IMR-90 (cell line): ENCODE measurements at regions not wholly inside any gene's neighbourhood (a gene's known extent, or its start where the extent isn't known, plus 50 kb on each side); places are given as distances from the start of the nearest gene placed in this dataset.
A peak's percentile ranks its signal among the peaks of the same experiment; 100 is the strongest.

Source experiments
- ATAC-seq: fragments of 200-7000 bp; cut with Tn5 transposase; 2 replicates; pipeline ENCODE4 v1.9.1; 2020; ENCODE audit warnings: low read depth, mild to moderate bottlenecking, moderate library complexity
- BruUV-seq: library from RNA; stranded (reverse); fragments of 400-500 nt; replicated peaks from 2 replicates; lab custom pipeline; 2021; lab: Mats Ljungman, UMichigan
- CTCF ChIA-PET: fragments of 300-600 bp; formaldehyde crosslinking; extraction: SDS; loops from one replicate; lab custom pipeline; 2021; ENCODE audit warnings: antibody characterized with exemption; lab: Yijun Ruan, JAX
- POLR2A ChIA-PET: fragments of 300-600 bp; sonication (Branson Sonifier 250); formaldehyde crosslinking; loops from one replicate; lab custom pipeline; 2022; ENCODE audit warnings: antibody characterized with exemption; ENCODE audit not compliant: unreplicated experiment; lab: Charles Lee
- DNase-seq: peaks from one replicate; pipeline ENCODE4 v3.0.0; 2013
- H2AFZ ChIP-seq: replicated peaks from 2 replicates; pipeline ENCODE3; 2013; ENCODE audit warnings: low read length, mild to moderate bottlenecking; ENCODE audit not compliant: poor library complexity
- H2AK5ac ChIP-seq: 2 replicates; pipeline ENCODE4 v1.6.1; 2013; ENCODE audit warnings: low read depth, low read length, inconsistent platforms
- H2AK9ac ChIP-seq: replicated peaks from 2 replicates; pipeline ENCODE3; 2013; ENCODE audit warnings: mild to moderate bottlenecking, low read depth, low read length, moderate library complexity; ENCODE audit not compliant: poor library complexity
- H2BK120ac ChIP-seq: 2 replicates; pipeline ENCODE4 v1.6.1; 2013; ENCODE audit warnings: low read depth, low read length, inconsistent platforms
- H2BK15ac ChIP-seq: 3 replicates; pipeline ENCODE4 v1.6.1; 2013; ENCODE audit warnings: low read depth, low read length, inconsistent platforms
- H2BK20ac ChIP-seq: 2 replicates; pipeline ENCODE4 v1.6.1; 2013; ENCODE audit warnings: low read depth, mild to moderate bottlenecking, inconsistent platforms, low read length, moderate library complexity
- H2BK5ac ChIP-seq: 2 replicates; pipeline ENCODE4 v1.6.1; 2013; ENCODE audit warnings: mild to moderate bottlenecking, low read depth, low read length, inconsistent platforms; ENCODE audit not compliant: poor library complexity, severe bottlenecking
- H3K14ac ChIP-seq: replicated peaks from 2 replicates; pipeline ENCODE4 v1.6.1; 2013; ENCODE audit warnings: low read depth, low read length, inconsistent platforms
- H3K18ac ChIP-seq: 2 replicates; pipeline ENCODE4 v1.6.1; 2013; ENCODE audit warnings: low read depth, low read length, control low read depth
- H3K23ac ChIP-seq: 2 replicates; pipeline ENCODE4 v1.6.1; 2013; ENCODE audit warnings: low read depth, low read length, inconsistent platforms
- H3K27ac ChIP-seq: 2 replicates; pipeline ENCODE4 v1.5.1; 2013; ENCODE audit warnings: mild to moderate bottlenecking, control low read depth, low read length; ENCODE audit not compliant: insufficient read depth
- H3K27me3 ChIP-seq: 2 replicates; pipeline ENCODE4 v1.6.1; 2013; ENCODE audit warnings: low read length; ENCODE audit not compliant: control insufficient read depth, insufficient read depth
- H3K36me3 ChIP-seq: 2 replicates; pipeline ENCODE4 v1.6.1; 2013; ENCODE audit warnings: low read length, mixed read lengths; ENCODE audit not compliant: control insufficient read depth, insufficient read depth
- H3K4ac ChIP-seq: 2 replicates; pipeline ENCODE4 v1.6.1; 2013; ENCODE audit warnings: low read depth, low read length, inconsistent platforms
- H3K4me1 ChIP-seq: 2 replicates; pipeline ENCODE4 v1.6.1; 2013; ENCODE audit warnings: low read length, mixed read lengths; ENCODE audit not compliant: control insufficient read depth, insufficient read depth
- H3K4me2 ChIP-seq: 2 replicates; pipeline ENCODE4 v1.6.1; 2013; ENCODE audit warnings: low read depth, mild to moderate bottlenecking, control low read depth, low read length, moderate library complexity
- H3K4me3 ChIP-seq: 2 replicates; pipeline ENCODE4 v1.5.1; 2013; ENCODE audit warnings: low read depth, mild to moderate bottlenecking, control low read depth, low read length, moderate library complexity; ENCODE audit not compliant: insufficient read depth
- H3K56ac ChIP-seq: 2 replicates; pipeline ENCODE4 v1.6.1; 2013; ENCODE audit warnings: low read length, inconsistent platforms; ENCODE audit not compliant: insufficient read depth; ENCODE audit errors: extremely low read depth
- H3K79me1 ChIP-seq, 2 experiments: 2 replicates each; pipeline ENCODE4 v1.6.1; 2013; ENCODE audit warnings: low read length in 2 of 2, inconsistent platforms in 1 of 2, low read depth in 1 of 2
- H3K9ac ChIP-seq: 2 replicates; pipeline ENCODE4 v1.6.1; 2013; ENCODE audit warnings: low read depth, low read length, control low read depth
- H3K9me1 ChIP-seq: 2 replicates; pipeline ENCODE4 v1.6.1; 2013; ENCODE audit warnings: low read length, inconsistent platforms; ENCODE audit not compliant: insufficient read depth
- H3K9me3 ChIP-seq: 2 replicates; pipeline ENCODE4 v1.6.1; 2013; ENCODE audit warnings: low read length; ENCODE audit not compliant: control insufficient read depth, insufficient read depth
- H4K20me1 ChIP-seq: 2 replicates; pipeline ENCODE4 v1.6.1; 2013; ENCODE audit warnings: low read length, inconsistent platforms; ENCODE audit not compliant: insufficient read depth
- H4K5ac ChIP-seq: 2 replicates; pipeline ENCODE4 v1.6.1; 2013; ENCODE audit warnings: mild to moderate bottlenecking, low read depth, low read length, control low read depth
- H4K8ac ChIP-seq, 2 experiments: 2 replicates each; pipeline ENCODE4 v1.6.1; 2013; ENCODE audit warnings: low read depth in 2 of 2, low read length in 2 of 2, control low read depth in 1 of 2, inconsistent platforms in 1 of 2
- H4K91ac ChIP-seq: 2 replicates; pipeline ENCODE4 v1.6.1; 2013; ENCODE audit warnings: low read depth, low read length, inconsistent platforms; ENCODE audit not compliant: insufficient read depth
- BHLHE40 ChIP-seq: fragments of 150-350 bp; IDR thresholded peaks from 2 replicates; pipeline ENCODE4 v1.6.1; 2016; ENCODE audit warnings: mild to moderate bottlenecking, low read depth, low read length
- CEBPB ChIP-seq: IDR thresholded peaks from 2 replicates; pipeline ENCODE4 v1.6.1; 2012; ENCODE audit warnings: low read depth, low read length, improper control_type of control experiment
- FOS ChIP-seq: fragments of 150-350 bp; IDR thresholded peaks from 2 replicates; pipeline ENCODE4 v1.6.1; 2016; ENCODE audit warnings: low read depth, low read length
- RCOR1 ChIP-seq: IDR thresholded peaks from 2 replicates; pipeline ENCODE4 v1.6.1; 2012; ENCODE audit warnings: mild to moderate bottlenecking, low read length, improper control_type of control experiment; ENCODE audit not compliant: insufficient replicate concordance
- SMC3 ChIP-seq: fragments of 150-350 bp; IDR thresholded peaks from 2 replicates; pipeline ENCODE4 v1.6.1; 2016; ENCODE audit warnings: low read depth, mild to moderate bottlenecking, antibody characterized with exemption, low read length, moderate library complexity
- WGBS, 2 experiments: methylation state at CpG; one replicate each; pipeline versions ENCODE4 v1.1.5 to v1.1.7; 2013; ENCODE audit warnings: missing lambda C conversion rate in 2 of 2; ENCODE audit not compliant: insufficient read length in 1 of 2; ENCODE audit errors: extremely low coverage in 2 of 2; 5-methylcytosine and 5-hydroxymethylcytosine counted together
- dilution Hi-C: fragments of 300-500 bp; cut with HindIII; formaldehyde crosslinking; loops from one replicate; pipeline ENCODE4 v1.14.3; 2018; ENCODE audit warnings: low sequenced_read_pairs; ENCODE audit not compliant: unreplicated experiment
- in situ Hi-C: fragments of 300-500 bp; cut with MboI; formaldehyde crosslinking; loops from 3 replicates; pipeline ENCODE4 v1.14.3; 2019; ENCODE audit warnings: low sequenced_read_pairs, inconsistent platforms, mixed read lengths
- intact Hi-C: fragments of 100-400 bp; cut with micrococcal nuclease; formaldehyde crosslinking; loops from 2 replicates; pipeline ENCODE4 v1.10.0; 2022
- TF ChIP-seq, protein P1 (sequence below): conservative IDR thresholded peaks from 2 replicates; pipeline ENCODE4 v1.5.1; 2012; ENCODE audit warnings: mild to moderate bottlenecking, low read depth, low read length, improper control_type of control experiment
- TF ChIP-seq, protein P2 (sequence below): fragments of 150-350 bp; IDR thresholded peaks from 2 replicates; pipeline ENCODE4 v1.6.1; 2017; ENCODE audit warnings: mild to moderate bottlenecking, antibody characterized with exemption, low read length, low read depth
- TF ChIP-seq, protein P3 (sequence below): fragments of 150-350 bp; IDR thresholded peaks from 2 replicates; pipeline ENCODE4 v1.6.1; 2016; ENCODE audit warnings: low read depth, mild to moderate bottlenecking, low read length, moderate library complexity, borderline replicate concordance

DNA sequence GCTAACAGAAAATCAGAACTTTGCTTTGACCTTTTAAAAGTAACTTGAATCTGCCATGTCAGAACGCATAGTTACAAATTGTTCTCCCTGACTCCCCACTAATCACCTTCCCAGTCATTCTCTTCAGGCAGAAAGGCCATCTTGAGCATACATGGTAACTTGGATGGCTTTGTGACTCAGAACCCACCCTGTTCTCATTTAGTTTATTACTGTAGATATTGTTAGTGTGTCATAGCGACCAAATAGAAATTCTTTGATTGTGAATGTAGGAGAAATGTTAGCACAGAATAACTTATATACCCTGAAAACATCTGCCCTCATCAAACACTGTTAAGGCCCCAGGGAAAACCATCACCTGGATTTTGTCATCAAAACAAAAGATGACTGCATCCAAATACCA lies 382.0 kb downstream of the MAGEB5 start:
- ATAC-seq, result no peak
- H4K5ac ChIP-seq, result no peak overlapping the region
- no peaks in the 10 kb centered on the region for H3K36me3 ChIP-seq
- in situ Hi-C loops, result no loop called here
- intact Hi-C loops, result no loop called here
- H3K9ac ChIP-seq, result no peak overlapping the region
- no peak overlapping the region for H3K27ac ChIP-seq
- no peaks in the 10 kb centered on the region for H3K27me3 ChIP-seq
- peak; percentile 22 for DNase-seq
- no peak overlapping the region for H2AK5ac ChIP-seq
- ChIA-PET CTCF (no interaction called here), POLR2A (no interaction called here)
- TF ChIP-seq CEBPB (no peak), SMC3 (no peak), RCOR1 (no peak), BHLHE40 (no peak), FOS (no peak)
- TF ChIP-seq, protein P1, sequence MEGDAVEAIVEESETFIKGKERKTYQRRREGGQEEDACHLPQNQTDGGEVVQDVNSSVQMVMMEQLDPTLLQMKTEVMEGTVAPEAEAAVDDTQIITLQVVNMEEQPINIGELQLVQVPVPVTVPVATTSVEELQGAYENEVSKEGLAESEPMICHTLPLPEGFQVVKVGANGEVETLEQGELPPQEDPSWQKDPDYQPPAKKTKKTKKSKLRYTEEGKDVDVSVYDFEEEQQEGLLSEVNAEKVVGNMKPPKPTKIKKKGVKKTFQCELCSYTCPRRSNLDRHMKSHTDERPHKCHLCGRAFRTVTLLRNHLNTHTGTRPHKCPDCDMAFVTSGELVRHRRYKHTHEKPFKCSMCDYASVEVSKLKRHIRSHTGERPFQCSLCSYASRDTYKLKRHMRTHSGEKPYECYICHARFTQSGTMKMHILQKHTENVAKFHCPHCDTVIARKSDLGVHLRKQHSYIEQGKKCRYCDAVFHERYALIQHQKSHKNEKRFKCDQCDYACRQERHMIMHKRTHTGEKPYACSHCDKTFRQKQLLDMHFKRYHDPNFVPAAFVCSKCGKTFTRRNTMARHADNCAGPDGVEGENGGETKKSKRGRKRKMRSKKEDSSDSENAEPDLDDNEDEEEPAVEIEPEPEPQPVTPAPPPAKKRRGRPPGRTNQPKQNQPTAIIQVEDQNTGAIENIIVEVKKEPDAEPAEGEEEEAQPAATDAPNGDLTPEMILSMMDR, result no peak
- TF ChIP-seq, protein P2, sequence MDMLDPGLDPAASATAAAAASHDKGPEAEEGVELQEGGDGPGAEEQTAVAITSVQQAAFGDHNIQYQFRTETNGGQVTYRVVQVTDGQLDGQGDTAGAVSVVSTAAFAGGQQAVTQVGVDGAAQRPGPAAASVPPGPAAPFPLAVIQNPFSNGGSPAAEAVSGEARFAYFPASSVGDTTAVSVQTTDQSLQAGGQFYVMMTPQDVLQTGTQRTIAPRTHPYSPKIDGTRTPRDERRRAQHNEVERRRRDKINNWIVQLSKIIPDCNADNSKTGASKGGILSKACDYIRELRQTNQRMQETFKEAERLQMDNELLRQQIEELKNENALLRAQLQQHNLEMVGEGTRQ, result no peak
- TF ChIP-seq, protein P3, sequence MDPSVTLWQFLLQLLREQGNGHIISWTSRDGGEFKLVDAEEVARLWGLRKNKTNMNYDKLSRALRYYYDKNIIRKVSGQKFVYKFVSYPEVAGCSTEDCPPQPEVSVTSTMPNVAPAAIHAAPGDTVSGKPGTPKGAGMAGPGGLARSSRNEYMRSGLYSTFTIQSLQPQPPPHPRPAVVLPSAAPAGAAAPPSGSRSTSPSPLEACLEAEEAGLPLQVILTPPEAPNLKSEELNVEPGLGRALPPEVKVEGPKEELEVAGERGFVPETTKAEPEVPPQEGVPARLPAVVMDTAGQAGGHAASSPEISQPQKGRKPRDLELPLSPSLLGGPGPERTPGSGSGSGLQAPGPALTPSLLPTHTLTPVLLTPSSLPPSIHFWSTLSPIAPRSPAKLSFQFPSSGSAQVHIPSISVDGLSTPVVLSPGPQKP, result no peak
- no peak overlapping the region for H3K56ac ChIP-seq
- dilution Hi-C loops, result no loop called here
- WGBS, 2 experiments, result no CpG with 5 or more reads among the region's 2 CpGs
- H2BK120ac ChIP-seq, result no peak overlapping the region
- H3K4me1 ChIP-seq, result no peaks in the 10 kb centered on the region
- H3K14ac ChIP-seq, result no peak overlapping the region
- no TSS peak for BruUV-seq
- no peak overlapping the region for H3K4me2 ChIP-seq
- no peak overlapping the region for H4K8ac ChIP-seq
- no peaks in the 10 kb centered on the region for H3K79me1 ChIP-seq
- no peak overlapping the region for H3K4me3 ChIP-seq
- H2BK15ac ChIP-seq, result no peak overlapping the region
- H4K20me1 ChIP-seq, result no peaks in the 10 kb centered on the region
- no peak overlapping the region for H2AFZ ChIP-seq
- no peak overlapping the region for H4K91ac ChIP-seq
- H2BK5ac ChIP-seq, result no peak overlapping the region
- no peak overlapping the region for H3K4ac ChIP-seq
- H3K9me1 ChIP-seq, result no peaks in the 10 kb centered on the region
- no peaks in the 10 kb centered on the region for H3K9me3 ChIP-seq
- H3K18ac ChIP-seq, result no peak overlapping the region
- no peak overlapping the region for H2AK9ac ChIP-seq
- H3K23ac ChIP-seq, result no peak overlapping the region
- no peak overlapping the region for H2BK20ac ChIP-seq
